MM.1S (cell line): ENCODE measurements at regions not wholly inside any gene's neighbourhood (a gene's known extent, or its start where the extent isn't known, plus 50 kb on each side); places are given as distances from the start of the nearest gene placed in this dataset.

Experiments used
- DNase-seq: peaks from one replicate; pipeline ENCODE4 v3.0.0-alpha.2; 2015
- H2AFZ ChIP-seq: fragments of 300-600 bp; sonication (generic); 2 replicates; pipeline ENCODE4 v1.6.0; 2016; ENCODE audit warnings: antibody characterized with exemption, low read length
- H3F3A ChIP-seq: fragments of 300-600 bp; sonication (generic); 2 replicates; pipeline ENCODE4 v1.6.1; 2016; ENCODE audit warnings: mild to moderate bottlenecking, antibody characterized with exemption, low read length, moderate library complexity, mixed read lengths; ENCODE audit not compliant: insufficient read depth
- H3K27ac ChIP-seq: fragments of 300-600 bp; sonication (generic); 2 replicates; pipeline ENCODE4 v1.5.1; 2016; ENCODE audit warnings: mild to moderate bottlenecking, low read length
- H3K27me3 ChIP-seq: fragments of 300-600 bp; sonication (generic); replicated peaks from 2 replicates; pipeline ENCODE4 v1.6.0; 2016; ENCODE audit warnings: low read length; ENCODE audit not compliant: insufficient read depth
- H3K36me3 ChIP-seq: fragments of 300-600 bp; sonication (generic); replicated peaks from 2 replicates; pipeline ENCODE4 v1.6.1; 2016; ENCODE audit warnings: mild to moderate bottlenecking, low read length, mixed read lengths; ENCODE audit not compliant: insufficient read depth
- H3K4me1 ChIP-seq: fragments of 300-600 bp; sonication (generic); 2 replicates; pipeline ENCODE4 v1.6.1; 2016; ENCODE audit warnings: low read length, mixed read lengths
- H3K4me2 ChIP-seq: fragments of 300-600 bp; sonication (generic); 2 replicates; pipeline ENCODE4 v1.6.0; 2016; ENCODE audit warnings: low read depth, low read length
- H3K4me3 ChIP-seq: fragments of 300-600 bp; sonication (generic); 2 replicates; pipeline ENCODE4 v1.5.1; 2016; ENCODE audit warnings: low read length, mixed read lengths
- H3K79me2 ChIP-seq: fragments of 300-600 bp; sonication (generic); 2 replicates; pipeline ENCODE4 v1.6.1; 2016; ENCODE audit warnings: mixed run types, low read length, mixed read lengths
- H3K9ac ChIP-seq: fragments of 300-600 bp; sonication (generic); 2 replicates; pipeline ENCODE4 v1.6.1; 2016; ENCODE audit warnings: low read length, mixed read lengths
- H3K9me2 ChIP-seq: fragments of 300-600 bp; sonication (generic); replicated peaks from 2 replicates; pipeline ENCODE4 v1.6.1; 2016; ENCODE audit warnings: mild to moderate bottlenecking, low read length, mixed read lengths; ENCODE audit not compliant: insufficient read depth
- H3K9me3 ChIP-seq: fragments of 300-600 bp; sonication (generic); replicated peaks from 2 replicates; pipeline ENCODE4 v1.6.1; 2016; ENCODE audit warnings: mild to moderate bottlenecking, low read length, mixed read lengths; ENCODE audit not compliant: insufficient read depth
- H4K20me1 ChIP-seq: fragments of 300-600 bp; sonication (generic); 2 replicates; pipeline ENCODE4 v1.6.1; 2016; ENCODE audit warnings: mild to moderate bottlenecking, low read length, moderate library complexity, mixed read lengths; ENCODE audit not compliant: insufficient read depth
- CTCF ChIP-seq: fragments of 300-600 bp; sonication (generic); IDR thresholded peaks from 2 replicates; pipeline ENCODE4 v1.5.1; 2016; ENCODE audit warnings: antibody characterized with exemption, low read length, mixed read lengths
- EZH2 ChIP-seq: fragments of 300-600 bp; sonication (generic); optimal IDR thresholded peaks from 2 replicates; pipeline ENCODE3; 2017; ENCODE audit warnings: low read depth, mild to moderate bottlenecking, antibody characterized with exemption, low read length, mixed read lengths
- EZH2phosphoT487 ChIP-seq: fragments of 300-600 bp; sonication (generic); IDR thresholded peaks from 2 replicates; pipeline ENCODE4 v1.6.1; 2018; ENCODE audit warnings: antibody characterized with exemption, low read length

DNA sequence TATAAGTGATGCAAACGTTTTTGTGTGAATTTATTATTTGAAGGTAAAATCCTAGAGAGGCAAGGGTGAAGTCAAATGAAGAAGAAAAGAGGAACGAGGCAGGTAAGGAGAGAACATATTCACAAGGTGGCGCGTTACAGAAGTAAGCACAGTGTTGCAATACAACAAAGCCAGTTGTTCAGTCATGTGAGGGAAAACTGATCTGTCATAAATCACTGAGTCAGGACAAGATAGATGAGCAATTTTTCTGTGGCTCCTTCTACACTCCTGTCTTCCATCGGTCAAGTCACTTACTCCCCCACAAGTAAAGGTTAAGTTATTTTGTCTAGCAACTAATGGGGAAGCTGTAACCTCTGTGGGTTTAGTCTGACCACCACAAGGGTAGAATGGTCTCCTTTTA, 203.0 kb upstream of the GK2 start:
- Histone ChIP-seq H3K27me3 (no peaks in the 10 kb centered on the region), H3K27ac (no peak overlapping the region), H3K36me3 (no peaks in the 10 kb centered on the region), H3F3A (no peaks in the 10 kb centered on the region), H3K9ac (no peak overlapping the region), H3K79me2 (no peaks in the 10 kb centered on the region), H3K4me3 (no peak overlapping the region), H3K4me1 (no peaks in the 10 kb centered on the region), H4K20me1 (no peaks in the 10 kb centered on the region), H2AFZ (no peak overlapping the region), H3K9me3 (no peaks in the 10 kb centered on the region), H3K9me2 (no peaks in the 10 kb centered on the region), H3K4me2 (no peak overlapping the region)
- TF ChIP-seq CTCF (no peak), EZH2phosphoT487 (no peak), EZH2 (no peak)
- no peak for DNase-seq

DNA sequence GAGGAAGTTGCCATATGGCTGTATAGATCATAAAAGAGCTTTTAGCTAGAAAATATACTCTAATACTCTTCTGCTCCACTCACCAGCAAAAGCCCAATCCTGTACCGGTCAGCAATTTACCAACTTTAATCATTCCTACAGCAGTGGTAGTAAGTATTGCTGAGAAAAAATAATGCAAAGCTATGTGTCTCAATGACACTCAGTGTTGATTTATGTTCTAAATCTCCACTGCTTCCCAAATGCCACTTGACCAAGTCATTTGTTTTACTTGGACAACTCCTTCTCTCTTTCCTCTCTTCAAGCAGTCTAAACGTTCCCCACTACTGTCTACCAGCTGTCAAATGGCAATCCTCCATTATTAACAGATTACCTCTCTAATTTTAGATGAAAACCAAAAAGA, 201.8 kb upstream of the GK2 start:
- DNase-seq: no peak

GRCh38 chr4:79607979-79608378, 200.0 kb upstream of the GK2 start:
- Histone ChIP-seq H3K36me3 (no peaks in the 10 kb centered on the region), H3K27ac (no peak overlapping the region), H3K9me3 (no peaks in the 10 kb centered on the region), H2AFZ (no peak overlapping the region), H3K9me2 (no peaks in the 10 kb centered on the region), H3K27me3 (no peaks in the 10 kb centered on the region), H4K20me1 (no peaks in the 10 kb centered on the region), H3K4me1 (no peaks in the 10 kb centered on the region), H3K9ac (no peak overlapping the region), H3K4me3 (no peak overlapping the region), H3K4me2 (no peak overlapping the region), H3K79me2 (no peaks in the 10 kb centered on the region), H3F3A (no peaks in the 10 kb centered on the region)
- no peak for DNase-seq
- no peak for TF ChIP-seq EZH2phosphoT487
- TF ChIP-seq EZH2: no peak
- no peak for TF ChIP-seq CTCF

More for the DNA sequence above, 201.8 kb upstream of the GK2 start:
- no peak overlapping the region for H3K27ac ChIP-seq
- H3F3A ChIP-seq: no peaks in the 10 kb centered on the region
- no peak overlapping the region for H3K4me3 ChIP-seq
- no peaks in the 10 kb centered on the region for H3K27me3 ChIP-seq
- no peak overlapping the region for H3K9ac ChIP-seq
- no peaks in the 10 kb centered on the region for H3K36me3 ChIP-seq
- H3K4me2 ChIP-seq: no peak overlapping the region
- TF ChIP-seq EZH2phosphoT487 (no peak), CTCF (no peak), EZH2 (no peak)
- no peaks in the 10 kb centered on the region for H3K9me2 ChIP-seq
- H2AFZ ChIP-seq: no peak overlapping the region
- H3K79me2 ChIP-seq: no peaks in the 10 kb centered on the region
- no peaks in the 10 kb centered on the region for H4K20me1 ChIP-seq
- H3K4me1 ChIP-seq: no peaks in the 10 kb centered on the region
- H3K9me3 ChIP-seq: no peaks in the 10 kb centered on the region

GRCh38 chr4:79604152-79604551, 196.1 kb upstream of the GK2 start:
- Histone ChIP-seq H3K36me3 (no peaks in the 10 kb centered on the region), H3K79me2 (no peaks in the 10 kb centered on the region), H2AFZ (peak overlapping the region; percentile 2; the same call in 1 of the 2 replicates), H3K9me2 (no peaks in the 10 kb centered on the region), H3K9me3 (no peaks in the 10 kb centered on the region), H3K4me1 (no peaks in the 10 kb centered on the region), H3K27me3 (no peaks in the 10 kb centered on the region), H3K4me2 (no peak overlapping the region), H3K4me3 (no peak overlapping the region), H3K9ac (no peak overlapping the region), H3K27ac (no peak overlapping the region), H3F3A (no peaks in the 10 kb centered on the region), H4K20me1 (no peaks in the 10 kb centered on the region)
- DNase-seq: no peak
- no peak for TF ChIP-seq CTCF
- TF ChIP-seq EZH2phosphoT487: no peak
- no peak for TF ChIP-seq EZH2
